Psoas muscle (tissue), 7 donors: ENCODE measurements at regions not wholly inside any gene's neighbourhood (a gene's known extent, or its start where the extent isn't known, plus 50 kb on each side); places are given as distances from the start of the nearest gene placed in this dataset.

Source experiments
- ATAC-seq, 4 donors: fragments of 200-7000 bp; cut with Tn5 transposase; one replicate each; pipeline ENCODE4 v1.9.1; 2020; ENCODE audit warnings: moderate library complexity in 3 of 4, mild to moderate bottlenecking in 2 of 4
- DNase-seq, 2 donors: peaks; one replicate each; pipeline ENCODE4 v3.0.0-alpha.2; 2020
- H3K27ac ChIP-seq: fragments of 200-600 bp; one replicate; pipeline ENCODE4 v1.8.0; 2022
- H3K27me3 ChIP-seq, 3 donors: fragments of 200-600 bp in 1 of 3; one replicate each; pipeline versions ENCODE4 v1.6.1 to v1.8.0; 2013 to 2022; ENCODE audit warnings: low read length in 2 of 3, mild to moderate bottlenecking in 2 of 3, moderate library complexity in 1 of 3; ENCODE audit not compliant: insufficient read depth in 3 of 3
- H3K36me3 ChIP-seq, 2 donors: fragments of 200-600 bp in 1 of 2; one replicate each; pipeline versions ENCODE4 v1.6.1 to v1.8.0; 2013 to 2022; ENCODE audit warnings: low read depth in 1 of 2, mild to moderate bottlenecking in 1 of 2, moderate library complexity in 1 of 2; ENCODE audit not compliant: insufficient read depth in 1 of 2
- H3K4me1 ChIP-seq: fragments of 200-600 bp; one replicate; pipeline ENCODE4 v1.8.0; 2022
- H3K4me3 ChIP-seq: fragments of 200-600 bp; one replicate; pipeline ENCODE4 v1.8.0; 2022; ENCODE audit warnings: mild to moderate bottlenecking
- H3K9me3 ChIP-seq: fragments of 200-600 bp; one replicate; pipeline ENCODE4 v1.8.0; 2022
- WGBS, 3 donors: extraction: QIAGEN DNeasy Blood & Tissue Kit; methylation state at CpG; one replicate each; pipeline versions ENCODE4 v1.1.6 to v1.1.7; 2013; 5-methylcytosine and 5-hydroxymethylcytosine counted together
- intact Hi-C, 2 donors: fragments of 100-400 bp; cut with DNase I; formaldehyde crosslinking; loops; one replicate each; pipeline versions ENCODE4 v1.11.0 to v1.14.2; 2022
- TF ChIP-seq, protein P1 (sequence below): fragments of 200-600 bp; IDR thresholded peaks from one replicate; pipeline ENCODE4 v1.8.0; 2022; ENCODE audit warnings: antibody characterized with exemption
- donor health status: healthy with polysubstance abuse.
- donor health status: DM: no; HTN: no; CAD: no; lungs with moderate emphysema.
- donor health status: Bipolar disorder and iron deficiency.
- donor health status: healthy.
- donor health status: DM: yes; HTN: yes; CAD: no.
- donor health status: DM: no; HTN: no; CAD: no.
- donor health status: DM: yes; HTN: yes; CAD: no.

DNA sequence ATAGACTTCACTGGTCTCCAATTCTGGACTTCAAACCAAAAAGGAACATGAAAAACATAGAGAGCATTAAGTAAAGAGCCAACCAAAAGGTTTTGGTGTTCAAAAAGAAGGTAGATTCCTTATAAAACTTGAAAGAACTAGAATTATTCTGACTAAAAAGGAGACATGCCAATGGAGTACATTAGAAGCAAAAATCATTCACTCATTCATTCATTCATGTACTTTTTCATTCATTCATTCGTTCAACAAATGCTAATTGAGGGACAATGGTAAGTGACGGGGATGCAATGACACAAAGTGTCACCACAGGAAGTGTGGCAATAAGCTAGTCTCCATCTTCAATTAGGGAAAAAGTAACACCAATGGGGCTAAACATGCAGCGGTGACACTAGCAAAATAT, 181.0 kb upstream of the ATP11B start:
- H3K4me3 ChIP-seq: no peak overlapping the region
- no peaks in the 10 kb centered on the region for H3K4me1 ChIP-seq
- 85 to 92% (median 87%) methylated on average over 3 of the region's 3 CpGs for WGBS, 3 donors
- H3K27me3 ChIP-seq: no peaks in the 10 kb centered on the region
- H3K27ac ChIP-seq: no peak overlapping the region
- no peaks in the 10 kb centered on the region for H3K9me3 ChIP-seq
- no peak for ATAC-seq
- DNase-seq: no peak
- TF ChIP-seq, protein P1, sequence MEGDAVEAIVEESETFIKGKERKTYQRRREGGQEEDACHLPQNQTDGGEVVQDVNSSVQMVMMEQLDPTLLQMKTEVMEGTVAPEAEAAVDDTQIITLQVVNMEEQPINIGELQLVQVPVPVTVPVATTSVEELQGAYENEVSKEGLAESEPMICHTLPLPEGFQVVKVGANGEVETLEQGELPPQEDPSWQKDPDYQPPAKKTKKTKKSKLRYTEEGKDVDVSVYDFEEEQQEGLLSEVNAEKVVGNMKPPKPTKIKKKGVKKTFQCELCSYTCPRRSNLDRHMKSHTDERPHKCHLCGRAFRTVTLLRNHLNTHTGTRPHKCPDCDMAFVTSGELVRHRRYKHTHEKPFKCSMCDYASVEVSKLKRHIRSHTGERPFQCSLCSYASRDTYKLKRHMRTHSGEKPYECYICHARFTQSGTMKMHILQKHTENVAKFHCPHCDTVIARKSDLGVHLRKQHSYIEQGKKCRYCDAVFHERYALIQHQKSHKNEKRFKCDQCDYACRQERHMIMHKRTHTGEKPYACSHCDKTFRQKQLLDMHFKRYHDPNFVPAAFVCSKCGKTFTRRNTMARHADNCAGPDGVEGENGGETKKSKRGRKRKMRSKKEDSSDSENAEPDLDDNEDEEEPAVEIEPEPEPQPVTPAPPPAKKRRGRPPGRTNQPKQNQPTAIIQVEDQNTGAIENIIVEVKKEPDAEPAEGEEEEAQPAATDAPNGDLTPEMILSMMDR: no peak
- no peaks in the 10 kb centered on the region for H3K36me3 ChIP-seq
- intact Hi-C loops: no loop called here

DNA sequence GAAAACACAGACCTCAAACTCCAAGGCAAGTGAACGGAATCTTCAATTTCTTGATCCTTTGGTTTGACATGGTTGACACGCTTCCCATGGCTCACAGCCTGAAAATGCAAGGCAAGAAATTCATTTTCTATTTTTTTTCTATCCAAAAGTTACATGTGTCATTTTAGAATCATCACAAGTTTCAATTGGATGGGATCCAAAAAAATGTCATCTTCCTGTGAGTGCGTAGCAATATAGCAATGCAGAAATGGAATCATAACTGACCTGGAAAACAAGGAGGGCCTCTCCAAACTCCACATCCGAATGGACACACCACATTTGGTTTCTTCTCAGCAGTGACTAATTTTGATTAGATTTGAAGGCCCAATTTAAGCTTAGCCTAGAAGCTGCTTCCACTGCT, 175.8 kb upstream of the ATP11B start:
- intact Hi-C loops: no loop called here
- no peaks in the 10 kb centered on the region for H3K9me3 ChIP-seq
- TF ChIP-seq, protein P1: no peak
- H3K27ac ChIP-seq: no peak overlapping the region
- no peak for DNase-seq
- no peak overlapping the region for H3K4me3 ChIP-seq
- ATAC-seq: no peak
- no peaks in the 10 kb centered on the region for H3K27me3 ChIP-seq
- no peaks in the 10 kb centered on the region for H3K36me3 ChIP-seq
- H3K4me1 ChIP-seq: no peaks in the 10 kb centered on the region
- 51 to 69% (median 58%) methylated on average over 4 of the region's 4 CpGs for WGBS, 3 donors

DNA sequence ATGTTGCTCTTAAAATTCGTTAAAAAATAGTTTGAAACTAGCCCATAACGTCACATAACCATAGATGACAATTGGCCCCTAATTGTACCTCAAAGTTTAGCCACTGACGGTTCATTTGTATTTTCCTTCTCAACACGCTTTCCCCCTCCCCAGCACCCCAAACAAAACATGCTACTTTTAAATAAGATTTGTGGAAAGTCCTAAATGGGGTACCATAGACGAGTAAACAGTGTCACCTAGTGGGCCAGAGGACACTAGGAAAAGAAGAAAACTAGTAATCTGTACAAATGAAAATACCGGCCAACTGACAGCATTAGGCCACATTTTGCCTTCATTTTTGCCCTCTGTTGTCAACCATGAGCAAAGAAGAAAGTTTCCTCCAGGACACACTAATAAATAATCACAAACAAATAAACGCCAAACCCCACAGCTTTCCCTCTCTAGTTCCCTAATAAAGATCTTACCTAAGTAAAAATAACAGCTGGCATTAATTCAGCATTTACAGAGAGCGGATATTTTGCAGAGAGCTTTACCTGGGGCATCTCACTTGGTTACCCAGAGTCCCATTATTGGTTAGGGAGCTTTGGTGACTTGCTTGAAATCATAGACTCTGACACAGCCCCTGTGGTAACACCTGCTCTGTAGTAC, 175.1 kb upstream of the ATP11B start:
- H3K4me1 ChIP-seq: no peaks in the 10 kb centered on the region
- H3K27me3 ChIP-seq: peaks cover 0 to 4% (median 0%) of the 10 kb centered on the region in 3 donors
- intact Hi-C loops: no loop called here
- DNase-seq (no peak), ATAC-seq (no peak)
- no peak overlapping the region for H3K27ac ChIP-seq
- no peaks in the 10 kb centered on the region for H3K36me3 ChIP-seq
- no peaks in the 10 kb centered on the region for H3K9me3 ChIP-seq
- 25 to 30% (median 30%) methylated on average over 8 of the region's 8 CpGs for WGBS, 3 donors
- TF ChIP-seq, protein P1: peak; percentile 20
- no peak overlapping the region for H3K4me3 ChIP-seq

DNA sequence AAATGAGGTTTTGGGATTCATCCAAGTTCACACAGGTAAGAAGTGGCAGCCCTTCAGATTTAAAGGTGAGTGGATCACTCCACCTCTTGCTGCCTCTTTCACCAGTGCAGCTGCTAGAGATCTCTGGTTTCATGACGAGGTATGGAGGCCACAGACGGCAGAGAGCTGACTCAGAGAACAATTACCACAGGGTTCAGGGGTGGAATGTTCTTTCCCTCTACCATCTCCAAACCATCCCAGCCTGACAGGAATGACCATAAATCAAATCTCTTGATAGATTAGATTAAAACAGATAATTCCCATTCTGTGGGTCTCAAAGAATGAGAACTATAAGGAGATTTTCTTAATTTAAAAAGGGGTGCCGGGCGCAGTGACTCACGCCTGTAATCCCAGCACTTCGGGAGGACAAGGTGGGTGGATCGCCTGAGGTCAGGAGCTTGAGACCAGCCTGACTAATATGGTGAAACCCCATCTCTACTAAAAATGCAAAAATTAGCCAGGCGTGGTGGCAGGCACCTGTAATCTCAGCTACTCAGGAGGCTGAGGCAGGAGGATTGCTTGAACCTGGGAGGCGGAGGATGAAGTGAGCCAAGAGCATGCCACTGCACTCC, 174.2 kb upstream of the ATP11B start:
- ATAC-seq: no peak
- TF ChIP-seq, protein P1: no peak
- WGBS, 3 donors: 82 to 83% (median 82%) methylated on average over 9 of the region's 9 CpGs
- Histone ChIP-seq H3K27me3 (peaks cover 0 to 4% (median 0%) of the 10 kb centered on the region in 3 donors), H3K4me1 (no peaks in the 10 kb centered on the region), H3K4me3 (no peak overlapping the region), H3K27ac (no peak overlapping the region), H3K9me3 (no peaks in the 10 kb centered on the region), H3K36me3 (no peaks in the 10 kb centered on the region)
- no peak for DNase-seq
- intact Hi-C loops: no loop called here
